Aorta (tissue), 5 donors: ENCODE measurements at regions not wholly inside any gene's neighbourhood (a gene's known extent, or its start where the extent isn't known, plus 50 kb on each side); places are given as distances from the start of the nearest gene placed in this dataset.

Experiments used
- ATAC-seq: fragments of 200-7000 bp; cut with Tn5 transposase; one replicate; pipeline ENCODE4 v1.9.1; 2022; ENCODE audit warnings: moderate library complexity; ENCODE audit not compliant: low FRiP score
- DNase-seq, 2 donors: peaks; one replicate each; pipeline ENCODE4 v3.0.0-alpha.2; 2020
- H3K27ac ChIP-seq, 2 donors: one replicate each; pipeline ENCODE4 v1.5.1; 2013; ENCODE audit warnings: low read length in 2 of 2, mild to moderate bottlenecking in 2 of 2, moderate library complexity in 2 of 2, control low read depth in 1 of 2, inconsistent platforms in 1 of 2, low read depth in 1 of 2
- H3K27me3 ChIP-seq, 2 donors: one replicate each; pipeline ENCODE4 v1.6.1; 2013; ENCODE audit warnings: control low read depth in 1 of 2, low read length in 1 of 2, mild to moderate bottlenecking in 1 of 2, moderate library complexity in 1 of 2; ENCODE audit not compliant: insufficient read depth in 2 of 2, control insufficient read depth in 1 of 2
- H3K36me3 ChIP-seq, 2 donors: one replicate each; pipeline ENCODE4 v1.6.1; 2013; ENCODE audit warnings: control low read depth in 1 of 2, low read length in 1 of 2, mild to moderate bottlenecking in 1 of 2; ENCODE audit not compliant: insufficient read depth in 2 of 2, control insufficient read depth in 1 of 2
- H3K4me1 ChIP-seq, 2 donors: one replicate each; pipeline ENCODE4 v1.6.1; 2013; ENCODE audit warnings: low read length in 2 of 2, control low read depth in 1 of 2, mild to moderate bottlenecking in 1 of 2, moderate library complexity in 1 of 2; ENCODE audit not compliant: insufficient read depth in 2 of 2, control insufficient read depth in 1 of 2
- H3K4me3 ChIP-seq, 2 donors: one replicate each; pipeline ENCODE4 v1.5.1; 2013; ENCODE audit warnings: low read length in 2 of 2, control low read depth in 1 of 2, mild to moderate bottlenecking in 1 of 2
- H3K9me3 ChIP-seq: one replicate; pipeline ENCODE4 v1.6.1; 2013; ENCODE audit warnings: mild to moderate bottlenecking, low read length; ENCODE audit not compliant: control insufficient read depth
- WGBS, 2 donors: extraction: QIAGEN DNeasy Blood & Tissue Kit; methylation state at CpG; one replicate each; pipeline ENCODE4 v1.1.7; 2013; 5-methylcytosine and 5-hydroxymethylcytosine counted together
- intact Hi-C, 2 donors: fragments of 100-400 bp; cut with DNase I; formaldehyde crosslinking; loops; one replicate each; pipeline versions ENCODE4 v1.14.2 to v1.15.0; 2022
- donor health status: healthy with polysubstance abuse.
- donor health status: Bipolar disorder and iron deficiency.
- donor health status: DM: no; HTN: no; CAD: no.
- donor health status: DM: no; HTN: no; CAD: no.
- donor health status: DM: yes; HTN: yes; CAD: no.

DNA sequence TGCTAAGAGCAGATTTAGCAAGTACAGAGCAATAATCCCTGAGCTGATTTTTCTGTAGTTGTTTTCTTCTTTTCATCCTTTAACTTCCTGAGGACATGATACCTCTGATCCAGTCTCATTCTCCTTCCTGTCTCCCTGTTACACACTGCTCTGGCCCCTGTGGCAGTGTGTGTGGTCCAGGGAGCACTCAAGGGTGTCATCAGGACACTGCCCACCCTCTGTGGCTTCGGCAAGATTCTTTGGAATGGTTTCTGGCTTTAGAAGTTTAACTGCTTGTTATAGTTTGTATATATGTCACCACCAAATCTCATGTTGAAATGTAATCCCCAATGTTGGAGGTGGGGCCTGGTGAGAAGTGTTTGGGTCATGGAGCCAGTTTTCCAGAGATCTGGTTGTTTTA, 637.3 kb downstream of the BCOR start:
- 81 to 88% methylated on average over 1 of the region's 1 CpG for WGBS, 2 donors
- no peak for ATAC-seq

DNA sequence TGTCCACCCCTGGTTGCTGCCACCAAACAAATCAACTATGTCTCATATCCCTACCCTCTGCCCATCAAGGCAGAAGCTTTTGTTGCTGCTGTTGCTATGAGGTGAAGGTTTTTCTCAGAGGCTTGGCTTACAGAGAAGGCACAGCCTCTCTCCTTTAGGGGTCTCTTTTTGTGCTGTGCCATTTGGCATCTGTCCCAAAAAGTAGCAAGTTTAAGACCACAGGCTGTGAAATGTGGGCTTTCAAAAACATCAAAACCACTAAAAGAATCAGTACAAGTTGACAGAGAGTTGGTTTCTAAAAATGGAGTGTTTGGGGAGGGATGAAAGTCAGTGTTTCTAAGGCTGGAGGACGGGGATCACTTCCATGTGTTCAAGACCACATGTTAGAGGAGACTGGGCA, 634.9 kb downstream of the BCOR start:
- H3K4me3 ChIP-seq: no peak overlapping the region
- no peak for DNase-seq
- no peaks in the 10 kb centered on the region for H3K4me1 ChIP-seq
- intact Hi-C loops: no loop called here
- H3K9me3 ChIP-seq: no peaks in the 10 kb centered on the region
- ATAC-seq: no peak
- H3K27me3 ChIP-seq: no peaks in the 10 kb centered on the region
- H3K36me3 ChIP-seq: no peaks in the 10 kb centered on the region
- no peak overlapping the region for H3K27ac ChIP-seq
- 12 to 27% methylated on average over 1 of the region's 1 CpG for WGBS, 2 donors

More for the DNA sequence above, 637.3 kb downstream of the BCOR start:
- H3K4me3 ChIP-seq: no peak overlapping the region
- no peaks in the 10 kb centered on the region for H3K36me3 ChIP-seq
- H3K9me3 ChIP-seq: no peaks in the 10 kb centered on the region
- intact Hi-C loops: no loop called here
- H3K27me3 ChIP-seq: no peaks in the 10 kb centered on the region
- H3K27ac ChIP-seq: no peak overlapping the region
- H3K4me1 ChIP-seq: no peaks in the 10 kb centered on the region
- DNase-seq: no peak

DNA sequence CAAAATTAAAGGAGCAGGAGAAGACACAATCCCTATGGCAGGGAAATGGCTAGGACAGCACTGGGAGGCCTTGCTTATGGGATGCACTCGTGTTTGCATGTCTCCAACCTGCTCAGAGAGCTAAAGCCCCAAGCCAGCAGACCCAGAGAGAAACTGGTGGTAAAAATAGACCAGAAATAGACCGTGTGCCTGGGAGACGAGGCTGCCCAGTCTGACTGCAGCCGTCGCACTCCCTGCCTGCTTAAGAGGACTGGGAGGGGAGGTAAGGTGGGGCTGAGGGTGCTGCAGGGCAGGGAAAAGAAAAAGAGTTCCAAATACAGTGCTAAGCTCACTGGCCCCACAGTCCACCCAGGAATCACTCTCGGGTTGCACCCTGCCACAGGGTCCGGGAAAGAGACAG, 633.5 kb downstream of the BCOR start:
- intact Hi-C loops: no loop called here
- 27 to 28% methylated on average over 7 of the region's 7 CpGs for WGBS, 2 donors
- H3K27ac ChIP-seq: no peak overlapping the region
- H3K36me3 ChIP-seq: no peaks in the 10 kb centered on the region
- DNase-seq (no peak), ATAC-seq (no peak)
- H3K4me1 ChIP-seq: no peaks in the 10 kb centered on the region
- no peaks in the 10 kb centered on the region for H3K9me3 ChIP-seq
- no peak overlapping the region for H3K4me3 ChIP-seq
- H3K27me3 ChIP-seq: no peaks in the 10 kb centered on the region

DNA sequence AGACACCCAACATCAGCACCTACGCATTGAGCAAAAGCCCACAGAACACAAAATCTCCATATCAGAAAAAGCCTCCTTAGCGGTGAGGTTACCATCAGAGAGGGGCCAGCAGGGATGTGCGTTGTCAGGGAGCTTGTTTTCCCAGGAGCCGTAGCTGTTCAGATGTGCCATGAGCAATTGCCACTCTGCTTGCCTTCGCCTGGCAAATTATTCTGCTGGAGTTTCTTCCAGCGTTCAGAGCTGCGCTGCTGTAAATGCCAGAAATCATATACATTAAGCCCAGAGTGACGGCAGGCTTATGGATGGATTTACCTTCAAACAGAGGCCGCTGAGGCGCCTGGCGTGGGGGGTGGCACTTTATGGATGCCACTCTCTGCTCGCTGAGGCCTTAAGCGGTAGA, 632.3 kb downstream of the BCOR start:
- intact Hi-C loops: no loop called here
- WGBS, 2 donors: 89 to 98% methylated on average over 13 of the region's 13 CpGs

DNA sequence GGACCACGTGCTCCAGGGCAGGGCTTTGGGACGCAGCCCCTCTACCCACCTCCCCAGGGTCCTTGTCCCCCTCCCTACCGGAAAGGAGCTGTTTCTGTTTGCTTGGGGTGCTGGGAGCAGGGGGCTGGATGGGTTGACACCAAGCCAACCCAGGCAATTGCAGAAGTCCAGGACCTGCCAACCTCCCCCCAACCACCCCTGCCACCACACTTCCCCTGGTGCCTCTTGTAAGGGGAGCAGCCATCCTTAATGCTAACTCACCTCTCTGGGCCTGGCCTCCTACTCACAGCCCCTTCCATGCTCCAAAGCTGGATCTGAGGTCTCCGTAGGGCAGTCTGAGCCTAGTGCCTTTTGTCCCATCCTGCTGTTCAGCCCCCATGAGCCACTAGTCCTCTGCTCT, 631.9 kb downstream of the BCOR start:
- no peaks in the 10 kb centered on the region for H3K4me1 ChIP-seq
- DNase-seq (no peak), ATAC-seq (no peak)
- intact Hi-C loops: no loop called here
- H3K36me3 ChIP-seq: no peaks in the 10 kb centered on the region
- no peaks in the 10 kb centered on the region for H3K27me3 ChIP-seq
- no peak overlapping the region for H3K4me3 ChIP-seq
- H3K27ac ChIP-seq: no peak overlapping the region
- no peaks in the 10 kb centered on the region for H3K9me3 ChIP-seq
- WGBS, 2 donors: 71 to 94% methylated on average over 4 of the region's 4 CpGs

More for the DNA sequence above, 632.3 kb downstream of the BCOR start:
- DNase-seq (no peak), ATAC-seq (no peak)
- Histone ChIP-seq H3K36me3 (no peaks in the 10 kb centered on the region), H3K9me3 (no peaks in the 10 kb centered on the region), H3K27me3 (no peaks in the 10 kb centered on the region), H3K4me3 (no peak overlapping the region), H3K27ac (no peak overlapping the region), H3K4me1 (no peaks in the 10 kb centered on the region)

DNA sequence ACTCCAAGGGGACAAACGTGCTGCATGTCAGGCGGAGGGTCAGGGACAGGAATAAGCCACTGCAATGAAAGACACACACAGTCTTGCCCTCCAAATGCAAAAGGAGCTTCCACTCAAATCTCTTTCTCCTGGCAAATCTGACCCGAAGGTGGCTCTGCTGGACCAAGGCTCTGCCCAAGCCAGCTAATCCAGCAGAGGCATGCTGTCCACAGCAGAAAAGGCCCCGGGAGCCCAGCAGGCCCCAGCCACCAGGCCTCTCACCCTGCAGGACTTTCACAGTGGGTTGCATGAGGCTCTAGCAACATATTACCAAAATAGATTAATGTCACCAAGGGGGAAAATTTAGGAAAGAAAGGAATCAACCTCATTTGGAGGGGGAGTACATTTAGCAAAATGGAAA, 628.6 kb downstream of the BCOR start:
- Histone ChIP-seq H3K36me3 (no peaks in the 10 kb centered on the region), H3K4me1 (no peaks in the 10 kb centered on the region), H3K9me3 (no peaks in the 10 kb centered on the region), H3K4me3 (no peak overlapping the region), H3K27ac (no peak overlapping the region), H3K27me3 (no peaks in the 10 kb centered on the region)
- 50 to 68% methylated on average over 4 of the region's 4 CpGs for whole genome bisulfite sequencing, 2 donors
- DNase-seq (no peak), ATAC-seq (no peak)
- intact Hi-C loops: no loop called here

DNA sequence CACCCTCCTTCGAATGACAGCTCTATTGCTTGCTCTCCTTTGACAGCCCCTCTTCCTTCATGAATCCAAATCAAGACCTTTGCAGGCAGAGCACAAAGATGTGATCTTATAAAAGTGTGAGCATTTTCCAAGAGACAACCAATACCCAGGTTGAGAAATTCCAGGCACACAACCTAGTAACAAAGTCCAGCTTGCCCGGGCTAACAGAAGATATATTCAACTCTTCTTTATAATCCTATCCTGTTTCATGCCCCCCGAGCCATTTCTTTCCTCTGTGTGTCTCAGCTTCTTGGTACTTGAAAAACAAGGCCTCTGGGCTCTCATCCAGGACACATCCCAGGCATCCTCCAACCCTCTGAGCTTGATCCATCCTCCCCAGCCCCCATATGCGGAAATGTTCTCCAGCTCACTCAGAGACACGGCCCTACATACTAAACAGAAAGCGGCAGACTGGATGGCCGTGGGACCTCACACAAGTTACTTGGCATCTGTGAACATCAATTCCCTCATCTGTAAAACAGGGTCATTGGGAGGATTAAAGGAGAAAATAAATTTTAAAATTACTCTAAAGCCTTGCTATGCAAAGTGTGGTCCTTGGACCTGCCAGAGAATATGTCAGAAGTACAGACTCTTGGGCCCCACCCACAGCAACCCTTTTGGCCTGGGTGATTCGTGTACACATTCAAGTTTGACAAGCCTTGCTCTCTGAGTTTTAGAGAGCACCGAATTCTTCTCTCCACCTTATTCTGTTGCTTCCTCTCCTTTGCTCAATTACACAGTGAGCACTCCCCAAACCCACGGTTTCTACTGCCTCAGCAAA, 627.0 kb downstream of the BCOR start:
- Histone ChIP-seq H3K36me3 (no peaks in the 10 kb centered on the region), H3K27ac (no peak overlapping the region), H3K4me3 (no peak overlapping the region), H3K27me3 (no peaks in the 10 kb centered on the region), H3K4me1 (no peaks in the 10 kb centered on the region), H3K9me3 (no peaks in the 10 kb centered on the region)
- intact Hi-C loops: no loop called here
- no peak for DNase-seq
- ATAC-seq: peak; percentile 53
- WGBS, 2 donors: 65 to 68% methylated on average over 10 of the region's 10 CpGs

DNA sequence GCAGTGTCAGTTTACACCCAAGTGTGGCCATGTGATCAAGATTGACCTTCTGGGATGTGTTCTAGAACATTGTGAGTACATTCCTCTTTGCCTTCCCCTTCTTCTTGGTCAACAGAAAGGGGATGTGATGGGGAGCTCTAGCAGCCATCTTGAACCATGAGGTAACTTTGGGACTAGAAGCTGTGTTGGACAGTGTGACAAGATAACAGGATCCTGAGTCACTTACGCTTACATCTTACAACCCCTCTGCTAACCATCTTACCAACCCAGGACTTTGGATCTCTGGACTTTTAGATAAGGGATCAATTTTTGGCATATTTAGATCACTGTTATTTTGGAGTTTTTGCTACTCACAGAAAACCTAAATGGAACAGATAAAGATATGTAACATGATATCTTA, 625.6 kb downstream of the BCOR start:
- WGBS, 2 donors: 100% methylated on average over 1 of the region's 1 CpG
- no peaks in the 10 kb centered on the region for H3K27me3 ChIP-seq
- intact Hi-C loops: no loop called here
- H3K9me3 ChIP-seq: no peaks in the 10 kb centered on the region
- H3K4me1 ChIP-seq: no peaks in the 10 kb centered on the region
- no peak for ATAC-seq
- no peak for DNase-seq
- H3K4me3 ChIP-seq: no peak overlapping the region
- no peaks in the 10 kb centered on the region for H3K36me3 ChIP-seq
- H3K27ac ChIP-seq: no peak overlapping the region

DNA sequence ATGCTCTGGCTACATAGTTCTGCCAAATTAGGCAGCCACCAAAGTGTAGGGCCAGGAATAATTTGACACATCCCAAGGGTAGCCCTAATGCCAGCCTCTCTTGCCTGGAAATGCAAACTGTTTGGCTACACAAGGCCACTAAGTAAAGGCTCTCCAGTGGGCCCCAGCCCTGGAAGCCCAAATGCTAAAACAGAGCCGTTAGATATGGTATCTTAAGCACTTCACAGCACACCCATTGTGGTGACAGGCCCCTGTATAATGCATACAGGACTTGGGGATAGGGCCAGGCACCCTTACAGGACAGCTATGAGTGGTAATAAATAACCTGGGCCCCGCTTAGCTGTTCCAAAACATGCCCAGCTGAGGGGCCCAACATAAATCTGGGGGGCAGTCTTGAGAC, 623.9 kb downstream of the BCOR start:
- Histone ChIP-seq H3K9me3 (no peaks in the 10 kb centered on the region), H3K27me3 (no peaks in the 10 kb centered on the region), H3K36me3 (no peaks in the 10 kb centered on the region), H3K27ac (no peak overlapping the region), H3K4me1 (no peaks in the 10 kb centered on the region), H3K4me3 (no peak overlapping the region)
- DNase-seq: no peak
- intact Hi-C loops: no loop called here
- WGBS, 2 donors: 45 to 49% methylated on average over 2 of the region's 2 CpGs
- no peak for ATAC-seq
